ENCODE measurements at regions not wholly inside any gene's neighbourhood (a gene's known extent, or its start where the extent isn't known, plus 50 kb on each side); places are given as distances from the start of the nearest gene placed in this dataset.

DNA sequence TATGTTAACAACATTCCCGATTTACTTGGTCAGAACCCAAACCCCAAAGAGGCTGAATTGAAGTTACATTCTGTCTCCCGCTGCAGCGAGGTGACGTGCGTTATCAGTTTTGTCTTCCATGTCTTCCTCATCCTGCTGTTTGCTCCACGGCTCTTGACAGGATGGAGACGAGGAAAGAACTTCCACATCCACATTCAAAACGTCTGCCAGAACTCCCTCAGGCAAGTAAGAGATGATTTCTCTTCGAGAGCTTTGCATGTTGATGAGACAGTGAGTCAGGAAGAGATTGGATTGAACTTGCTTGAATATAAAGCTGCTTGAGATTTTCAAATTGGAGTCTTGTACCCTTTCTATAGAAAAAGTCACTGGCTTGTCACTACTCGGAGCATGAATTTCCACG, 242.6 kb downstream of the AUH start:
- DNase-seq (ENCODE audit: low read depth, low spot score) (no peak), FAIRE-seq (peak; percentile 70)
- peaks cover 2 to 5% of the 10 kb centered on the region in 2 experiments for H3K27me3 ChIP-seq (ENCODE audit: control insufficient read depth in 2 of 2, insufficient read depth in 2 of 2, low read length in 2 of 2)
- H3K4me1 ChIP-seq (ENCODE audit: control insufficient read depth, extremely low read depth, insufficient read depth, low read length), result peaks cover 2% of the 10 kb centered on the region
- TF ChIP-seq, protein P1, sequence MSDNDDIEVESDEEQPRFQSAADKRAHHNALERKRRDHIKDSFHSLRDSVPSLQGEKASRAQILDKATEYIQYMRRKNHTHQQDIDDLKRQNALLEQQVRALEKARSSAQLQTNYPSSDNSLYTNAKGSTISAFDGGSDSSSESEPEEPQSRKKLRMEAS (IDR thresholded peaks at IDR 0.05; ENCODE audit: insufficient read depth, insufficient read length), result no peak
- TF ChIP-seq POLR2AphosphoS5 (IDR thresholded peaks at IDR 0.05; ENCODE audit: insufficient read depth, low read depth, low read length), result no peak
- TF ChIP-seq POLR2A (IDR thresholded peaks at IDR 0.05; ENCODE audit: low read depth, low read length), result no peak
- no peak for TF ChIP-seq FOS (IDR thresholded peaks at IDR 0.05; ENCODE audit: borderline replicate concordance, insufficient read depth, low read length)
- TF ChIP-seq GATA2 (IDR thresholded peaks at IDR 0.05; ENCODE audit: insufficient read depth, insufficient read length, low read depth, low read length), result no peak
- TF ChIP-seq MYC (IDR thresholded peaks at IDR 0.05; ENCODE audit: low read depth, low read length), result no peak
- TF ChIP-seq EZH2 (IDR thresholded peaks at IDR 0.05; ENCODE audit: borderline replicate concordance, low read depth, low read length, severe bottlenecking), result no peak
- TF ChIP-seq, protein P2, sequence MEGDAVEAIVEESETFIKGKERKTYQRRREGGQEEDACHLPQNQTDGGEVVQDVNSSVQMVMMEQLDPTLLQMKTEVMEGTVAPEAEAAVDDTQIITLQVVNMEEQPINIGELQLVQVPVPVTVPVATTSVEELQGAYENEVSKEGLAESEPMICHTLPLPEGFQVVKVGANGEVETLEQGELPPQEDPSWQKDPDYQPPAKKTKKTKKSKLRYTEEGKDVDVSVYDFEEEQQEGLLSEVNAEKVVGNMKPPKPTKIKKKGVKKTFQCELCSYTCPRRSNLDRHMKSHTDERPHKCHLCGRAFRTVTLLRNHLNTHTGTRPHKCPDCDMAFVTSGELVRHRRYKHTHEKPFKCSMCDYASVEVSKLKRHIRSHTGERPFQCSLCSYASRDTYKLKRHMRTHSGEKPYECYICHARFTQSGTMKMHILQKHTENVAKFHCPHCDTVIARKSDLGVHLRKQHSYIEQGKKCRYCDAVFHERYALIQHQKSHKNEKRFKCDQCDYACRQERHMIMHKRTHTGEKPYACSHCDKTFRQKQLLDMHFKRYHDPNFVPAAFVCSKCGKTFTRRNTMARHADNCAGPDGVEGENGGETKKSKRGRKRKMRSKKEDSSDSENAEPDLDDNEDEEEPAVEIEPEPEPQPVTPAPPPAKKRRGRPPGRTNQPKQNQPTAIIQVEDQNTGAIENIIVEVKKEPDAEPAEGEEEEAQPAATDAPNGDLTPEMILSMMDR (IDR thresholded peaks at IDR 0.05; ENCODE audit: extremely low read depth in 1 of 2, insufficient read depth in 1 of 2, low read depth in 1 of 2, low read length in 2 of 2), result no peak
- no peak for TF ChIP-seq JUN (IDR thresholded peaks at IDR 0.05; ENCODE audit: borderline replicate concordance, insufficient read depth, insufficient read length, low read depth)
- H2AFZ ChIP-seq (ENCODE audit: low read depth, low read length), result peak overlapping the region; percentile 56
- H3K4me2 ChIP-seq (ENCODE audit: insufficient read depth, low read length), result no peak overlapping the region
- no peaks in the 10 kb centered on the region for H3K79me2 ChIP-seq (ENCODE audit: control insufficient read depth, insufficient read depth, low read length)
- CTCF ChIA-PET, result interaction anchor here (0.6 kb wide), 1 partner anchor 41 kb away, joined by 3 read pairs; no protein-coding TSS in a partner anchor
- BruUV-seq (replicated peaks), result no TSS peak
- H3K9ac ChIP-seq (replicated peaks; ENCODE audit: extremely low read depth, insufficient read depth, low read length), result no peak overlapping the region
- no peaks in the 10 kb centered on the region for H3K9me3 ChIP-seq (replicated peaks; ENCODE audit: control insufficient read depth, insufficient read depth, low read length)
- no peak overlapping the region for H3K27ac ChIP-seq (ENCODE audit: insufficient read depth, low read depth, low read length)
- intact Hi-C loops (cut with micrococcal nuclease), result loop anchor here (5.0 kb wide), 1 partner anchor 57 kb away; no protein-coding TSS in a partner anchor
- no peaks in the 10 kb centered on the region for H3K9me1 ChIP-seq (replicated peaks; ENCODE audit: control insufficient read depth, extremely low read depth, insufficient read depth, low read length)
- no peaks in the 10 kb centered on the region for H3K36me3 ChIP-seq (ENCODE audit: control insufficient read depth in 2 of 2, extremely low read depth in 1 of 2, insufficient read depth in 2 of 2, low read length in 2 of 2)
- H3K4me3 ChIP-seq (replicated peaks in 1 of 3; ENCODE audit: insufficient read depth in 1 of 3, low read depth in 1 of 3, low read length in 3 of 3), result no peak overlapping the region
- dilution Hi-C loops (cut with MboI; ENCODE audit: extremely low pct_ligation_motif_present, low sequenced_read_pairs), result no loop called here
- POLR2A ChIA-PET, result no interaction called here
- no peaks in the 10 kb centered on the region for H4K20me1 ChIP-seq (replicated peaks; ENCODE audit: control insufficient read depth, extremely low read depth, insufficient read depth, low read length)
